ENCODE measurements at regions not wholly inside any gene's neighbourhood (a gene's known extent, or its start where the extent isn't known, plus 50 kb on each side); places are given as distances from the start of the nearest gene placed in this dataset.

GRCh38 chr2:61707984-61708852 is 145.6 kb downstream of the FAM161A start:
- Histone ChIP-seq H3K27ac (no peak overlapping the region), H3K9me3 (no peaks in the 10 kb centered on the region), H3K27me3 (no peaks in the 10 kb centered on the region), H3K4me1 (no peaks in the 10 kb centered on the region), H3K4me3 (no peak overlapping the region), H3K36me3 (no peaks in the 10 kb centered on the region)
- intact Hi-C loops (cut with DNase I; ENCODE audit: low total_unique reads): no loop called here
- no peak for DNase-seq (ENCODE audit: low spot score in 2 of 2)
- TF ChIP-seq CTCF (IDR thresholded peaks at IDR 0.05): no peak
- TF ChIP-seq POLR2AphosphoS5 (IDR thresholded peaks at IDR 0.05): no peak
- TF ChIP-seq POLR2A (IDR thresholded peaks at IDR 0.05): no peak

DNA sequence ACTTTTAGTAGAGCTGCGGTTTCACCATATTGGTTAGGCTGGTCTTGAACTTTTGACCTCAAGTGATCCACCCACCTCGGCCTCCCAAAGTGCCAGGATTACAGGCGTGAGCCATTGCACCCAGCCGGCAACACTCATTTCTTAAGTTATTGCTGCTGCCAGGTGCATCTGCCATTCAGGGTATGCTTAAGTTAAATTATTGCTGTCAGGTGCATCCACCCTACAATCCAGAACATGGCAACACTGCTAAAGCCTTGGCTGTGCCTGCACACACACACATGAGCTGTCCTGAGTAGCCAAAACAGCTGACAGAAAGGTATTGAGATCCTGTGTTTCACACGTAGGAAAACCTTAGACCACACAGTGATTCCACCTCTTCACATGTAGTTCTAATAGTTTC is 148.2 kb downstream of the FAM161A start:
- no peaks in the 10 kb centered on the region for H3K9me3 ChIP-seq
- H3K36me3 ChIP-seq: no peaks in the 10 kb centered on the region
- no peak for DNase-seq (ENCODE audit: low spot score in 2 of 2)
- H3K4me3 ChIP-seq: no peak overlapping the region
- no peak overlapping the region for H3K27ac ChIP-seq
- H3K4me1 ChIP-seq: no peaks in the 10 kb centered on the region
- TF ChIP-seq POLR2AphosphoS5 (IDR thresholded peaks at IDR 0.05) (no peak), CTCF (IDR thresholded peaks at IDR 0.05) (no peak), POLR2A (IDR thresholded peaks at IDR 0.05) (no peak)
- no peaks in the 10 kb centered on the region for H3K27me3 ChIP-seq
- intact Hi-C loops (cut with DNase I; ENCODE audit: low total_unique reads): no loop called here

DNA sequence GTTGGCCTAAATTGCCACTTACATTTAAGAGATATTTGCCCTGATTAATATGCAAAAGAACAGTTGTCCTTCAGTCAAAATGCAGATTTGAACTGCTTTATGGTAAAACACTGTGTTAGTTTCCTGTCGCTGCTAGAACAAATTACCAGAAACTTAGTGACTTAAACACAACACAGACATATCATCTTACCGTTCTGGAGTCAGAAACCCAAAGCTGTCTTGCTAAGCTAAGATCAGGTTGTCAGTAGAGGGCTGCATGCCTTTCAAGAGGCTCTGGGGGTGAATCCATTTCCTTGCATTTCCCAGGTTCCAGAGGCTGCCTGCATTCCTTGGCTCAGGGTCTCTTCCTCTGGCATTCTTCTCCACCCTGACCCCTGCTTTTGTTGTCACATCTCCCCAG is 149.5 kb downstream of the FAM161A start:
- TF ChIP-seq CTCF (IDR thresholded peaks at IDR 0.05) (no peak), POLR2AphosphoS5 (IDR thresholded peaks at IDR 0.05) (no peak), POLR2A (IDR thresholded peaks at IDR 0.05) (no peak)
- Histone ChIP-seq H3K27me3 (no peaks in the 10 kb centered on the region), H3K36me3 (no peaks in the 10 kb centered on the region), H3K4me1 (no peaks in the 10 kb centered on the region), H3K4me3 (no peak overlapping the region), H3K9me3 (no peaks in the 10 kb centered on the region), H3K27ac (no peak overlapping the region)
- DNase-seq (ENCODE audit: low spot score in 2 of 2): no peak
- intact Hi-C loops (cut with DNase I; ENCODE audit: low total_unique reads): no loop called here

GRCh38 chr2:61702088-61702467 is 151.8 kb downstream of the FAM161A start:
- Histone ChIP-seq H3K4me1 (no peaks in the 10 kb centered on the region), H3K9me3 (no peaks in the 10 kb centered on the region), H3K4me3 (no peak overlapping the region), H3K36me3 (no peaks in the 10 kb centered on the region), H3K27ac (no peak overlapping the region), H3K27me3 (no peaks in the 10 kb centered on the region)
- DNase-seq (ENCODE audit: low spot score in 2 of 2): no peak
- no peak for TF ChIP-seq POLR2A (IDR thresholded peaks at IDR 0.05)
- no peak for TF ChIP-seq CTCF (IDR thresholded peaks at IDR 0.05)
- TF ChIP-seq POLR2AphosphoS5 (IDR thresholded peaks at IDR 0.05): no peak
- intact Hi-C loops (cut with DNase I; ENCODE audit: low total_unique reads): no loop called here

DNA sequence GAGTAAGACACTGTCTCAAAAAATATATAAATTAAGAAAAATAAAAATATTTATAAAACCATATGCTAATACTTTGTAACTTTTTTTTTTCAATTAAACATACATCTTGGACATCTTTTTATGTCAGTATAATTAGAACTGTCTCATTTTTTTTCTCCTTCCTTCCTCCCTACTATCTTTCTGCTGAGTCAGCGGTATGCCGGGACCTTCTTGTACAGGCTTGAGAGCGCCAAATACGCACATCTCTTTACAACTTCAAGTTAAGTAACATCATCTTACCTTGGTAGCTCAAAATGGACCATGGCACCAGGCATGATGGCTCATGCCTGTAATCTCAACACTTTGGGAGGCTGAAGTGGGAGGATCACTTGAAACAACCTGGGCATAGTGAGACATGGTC is 153.4 kb downstream of the FAM161A start:
- no peak for TF ChIP-seq CTCF (IDR thresholded peaks at IDR 0.05)
- TF ChIP-seq POLR2A (IDR thresholded peaks at IDR 0.05): no peak
- no peak for TF ChIP-seq POLR2AphosphoS5 (IDR thresholded peaks at IDR 0.05)
- no peak for DNase-seq (ENCODE audit: low spot score in 2 of 2)
- Histone ChIP-seq H3K27me3 (no peaks in the 10 kb centered on the region), H3K36me3 (no peaks in the 10 kb centered on the region), H3K4me1 (no peaks in the 10 kb centered on the region), H3K4me3 (no peak overlapping the region), H3K27ac (no peak overlapping the region), H3K9me3 (no peaks in the 10 kb centered on the region)
- intact Hi-C loops (cut with DNase I; ENCODE audit: low total_unique reads): no loop called here

All from breast epithelium (tissue), 4 donors.